ENCODE measurements at regions not wholly inside any gene's neighbourhood (a gene's known extent, or its start where the extent isn't known, plus 50 kb on each side); places are given as distances from the start of the nearest gene placed in this dataset.

DNA sequence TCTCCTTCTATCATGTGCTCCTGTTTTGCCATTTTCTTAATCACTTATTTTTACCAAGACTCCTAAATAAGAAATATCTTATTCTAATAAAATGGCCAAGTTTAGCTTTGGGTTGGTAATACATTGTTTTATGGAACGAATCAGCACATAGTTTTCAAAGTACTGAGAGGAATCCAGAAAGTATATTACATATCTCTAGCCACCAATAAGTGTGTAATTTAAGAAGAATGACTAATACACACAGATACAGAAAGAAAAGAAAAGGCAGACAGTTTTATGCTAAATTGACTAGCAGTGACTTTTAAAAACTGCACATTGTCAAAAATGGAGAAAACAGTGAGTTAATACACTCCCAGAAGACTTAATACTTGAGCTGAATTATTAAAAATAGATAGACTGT lies 167.0 kb upstream of the IL15 start:
- Histone ChIP-seq H3K9ac (ENCODE audit: low read length) (no peak overlapping the region), H3K4me1 (ENCODE audit: insufficient read depth, low read length) (no peaks in the 10 kb centered on the region), H2AFZ (ENCODE audit: low read depth, low read length) (no peak overlapping the region), H4K20me1 (ENCODE audit: insufficient read depth, low read length) (no peaks in the 10 kb centered on the region), H3K27ac (ENCODE audit: low read depth, low read length) (no peak overlapping the region), H3K4me2 (ENCODE audit: low read length) (no peak overlapping the region), H3K79me2 (ENCODE audit: insufficient read depth, low read length) (no peaks in the 10 kb centered on the region), H3K4me3 (ENCODE audit: insufficient read depth, low read depth, low read length) (no peak overlapping the region), H3K36me3 (ENCODE audit: insufficient read depth, low read length) (no peaks in the 10 kb centered on the region), H3K27me3 (ENCODE audit: insufficient read depth, low read length) (no peaks in the 10 kb centered on the region), H3K9me3 (ENCODE audit: insufficient read depth, low read depth, low read length) (no peaks in the 10 kb centered on the region)
- TF ChIP-seq EZH2 (IDR thresholded peaks at IDR 0.05; ENCODE audit: insufficient read depth, low read length), result no peak
- TF ChIP-seq, protein P1, sequence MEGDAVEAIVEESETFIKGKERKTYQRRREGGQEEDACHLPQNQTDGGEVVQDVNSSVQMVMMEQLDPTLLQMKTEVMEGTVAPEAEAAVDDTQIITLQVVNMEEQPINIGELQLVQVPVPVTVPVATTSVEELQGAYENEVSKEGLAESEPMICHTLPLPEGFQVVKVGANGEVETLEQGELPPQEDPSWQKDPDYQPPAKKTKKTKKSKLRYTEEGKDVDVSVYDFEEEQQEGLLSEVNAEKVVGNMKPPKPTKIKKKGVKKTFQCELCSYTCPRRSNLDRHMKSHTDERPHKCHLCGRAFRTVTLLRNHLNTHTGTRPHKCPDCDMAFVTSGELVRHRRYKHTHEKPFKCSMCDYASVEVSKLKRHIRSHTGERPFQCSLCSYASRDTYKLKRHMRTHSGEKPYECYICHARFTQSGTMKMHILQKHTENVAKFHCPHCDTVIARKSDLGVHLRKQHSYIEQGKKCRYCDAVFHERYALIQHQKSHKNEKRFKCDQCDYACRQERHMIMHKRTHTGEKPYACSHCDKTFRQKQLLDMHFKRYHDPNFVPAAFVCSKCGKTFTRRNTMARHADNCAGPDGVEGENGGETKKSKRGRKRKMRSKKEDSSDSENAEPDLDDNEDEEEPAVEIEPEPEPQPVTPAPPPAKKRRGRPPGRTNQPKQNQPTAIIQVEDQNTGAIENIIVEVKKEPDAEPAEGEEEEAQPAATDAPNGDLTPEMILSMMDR (IDR thresholded peaks at IDR 0.05; ENCODE audit: insufficient read depth, low read depth, low read length), result no peak
- FAIRE-seq, result no peak
- Mint-ChIP-seq H3K4me3 (ENCODE audit: unreplicated experiment) (no peak overlapping the region), H3K27ac (ENCODE audit: unreplicated experiment) (no peak overlapping the region), H3K27me3 (ENCODE audit: low read depth, unreplicated experiment) (no peaks in the 10 kb centered on the region), H3K9me3 (ENCODE audit: unreplicated experiment) (no peaks in the 10 kb centered on the region), H3K36me3 (ENCODE audit: low read depth, unreplicated experiment) (no peaks in the 10 kb centered on the region), H3K4me1 (ENCODE audit: low read depth, unreplicated experiment) (peaks cover 4% of the 10 kb centered on the region)
- no peak for DNase-seq (ENCODE audit: low read depth)

DNA sequence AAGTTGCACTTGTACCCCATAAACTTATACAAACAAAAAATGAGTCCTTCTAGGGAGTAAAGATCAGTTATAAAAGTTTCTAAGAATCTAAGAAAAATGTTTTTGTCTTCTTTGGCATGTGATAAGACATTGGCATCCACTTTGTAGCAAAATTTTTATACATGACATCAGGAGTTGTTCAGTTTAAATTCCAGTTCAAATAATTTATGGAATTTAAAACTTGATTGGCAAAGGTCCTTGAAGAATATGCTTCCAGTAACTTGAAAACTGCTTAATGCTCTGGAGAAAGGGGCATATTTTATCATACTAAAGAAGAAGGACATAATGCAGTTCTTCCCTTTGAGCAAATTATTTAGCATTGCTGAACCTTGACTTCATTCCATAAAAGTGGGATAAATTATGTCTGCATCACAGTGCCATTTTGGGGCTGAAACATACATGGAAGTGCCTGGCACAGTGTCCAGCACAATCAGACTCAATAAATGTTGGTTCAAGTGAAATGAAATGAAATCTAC lies 163.3 kb upstream of the IL15 start:
- Histone ChIP-seq H3K4me1 (ENCODE audit: insufficient read depth, low read length) (no peaks in the 10 kb centered on the region), H3K36me3 (ENCODE audit: insufficient read depth, low read length) (no peaks in the 10 kb centered on the region), H3K9me3 (ENCODE audit: insufficient read depth, low read depth, low read length) (no peaks in the 10 kb centered on the region), H3K9ac (ENCODE audit: low read length) (no peak overlapping the region), H3K4me3 (ENCODE audit: insufficient read depth, low read depth, low read length) (no peak overlapping the region), H3K4me2 (ENCODE audit: low read length) (no peak overlapping the region), H2AFZ (ENCODE audit: low read depth, low read length) (no peak overlapping the region), H3K79me2 (ENCODE audit: insufficient read depth, low read length) (no peaks in the 10 kb centered on the region), H3K27ac (ENCODE audit: low read depth, low read length) (no peak overlapping the region), H4K20me1 (ENCODE audit: insufficient read depth, low read length) (no peaks in the 10 kb centered on the region), H3K27me3 (ENCODE audit: insufficient read depth, low read length) (no peaks in the 10 kb centered on the region)
- Mint-ChIP-seq H3K27ac (ENCODE audit: unreplicated experiment) (no peak overlapping the region), H3K9me3 (ENCODE audit: unreplicated experiment) (no peaks in the 10 kb centered on the region), H3K4me1 (ENCODE audit: low read depth, unreplicated experiment) (peaks cover 4% of the 10 kb centered on the region), H3K4me3 (ENCODE audit: unreplicated experiment) (no peak overlapping the region), H3K27me3 (ENCODE audit: low read depth, unreplicated experiment) (no peaks in the 10 kb centered on the region), H3K36me3 (ENCODE audit: low read depth, unreplicated experiment) (no peaks in the 10 kb centered on the region)
- DNase-seq (ENCODE audit: low read depth) (no peak), FAIRE-seq (no peak)
- TF ChIP-seq, protein P1 (IDR thresholded peaks at IDR 0.05; ENCODE audit: insufficient read depth, low read depth, low read length), result no peak
- no peak for TF ChIP-seq EZH2 (IDR thresholded peaks at IDR 0.05; ENCODE audit: insufficient read depth, low read length)

DNA sequence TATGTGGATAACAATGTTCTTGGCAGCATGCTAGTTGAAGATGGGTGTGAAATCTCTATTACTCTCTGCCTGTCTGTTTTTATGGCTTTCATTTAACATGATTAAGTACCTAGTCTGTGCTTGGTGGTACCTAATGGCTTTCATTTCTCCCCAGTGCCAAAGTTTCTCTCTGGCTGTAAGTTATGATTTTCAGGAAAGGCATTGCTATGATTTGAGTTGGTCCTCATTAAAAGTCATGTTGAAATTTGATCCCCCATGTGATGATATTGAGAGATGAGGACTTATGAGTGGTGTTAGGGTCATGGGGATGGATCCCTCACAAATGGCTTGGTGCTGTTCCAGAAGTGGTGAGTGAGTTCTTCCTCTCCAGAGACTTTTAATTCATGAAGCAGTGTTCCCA lies 162.4 kb upstream of the IL15 start:
- H3K9me3 Mint-ChIP-seq (ENCODE audit: unreplicated experiment), result no peaks in the 10 kb centered on the region
- DNase-seq (ENCODE audit: low read depth), result peak; percentile 72
- H3K27me3 Mint-ChIP-seq (ENCODE audit: low read depth, unreplicated experiment), result no peaks in the 10 kb centered on the region
- no peaks in the 10 kb centered on the region for H3K9me3 ChIP-seq (ENCODE audit: insufficient read depth, low read depth, low read length)
- no peaks in the 10 kb centered on the region for H3K36me3 Mint-ChIP-seq (ENCODE audit: low read depth, unreplicated experiment)
- H3K4me3 ChIP-seq (ENCODE audit: insufficient read depth, low read depth, low read length), result no peak overlapping the region
- H3K79me2 ChIP-seq (ENCODE audit: insufficient read depth, low read length), result no peaks in the 10 kb centered on the region
- H3K27me3 ChIP-seq (ENCODE audit: insufficient read depth, low read length), result no peaks in the 10 kb centered on the region
- no peak overlapping the region for H3K27ac Mint-ChIP-seq (ENCODE audit: unreplicated experiment)
- peaks cover 4% of the 10 kb centered on the region for H3K4me1 Mint-ChIP-seq (ENCODE audit: low read depth, unreplicated experiment)
- H4K20me1 ChIP-seq (ENCODE audit: insufficient read depth, low read length), result no peaks in the 10 kb centered on the region
- no peaks in the 10 kb centered on the region for H3K36me3 ChIP-seq (ENCODE audit: insufficient read depth, low read length)
- H2AFZ ChIP-seq (ENCODE audit: low read depth, low read length), result no peak overlapping the region
- H3K4me2 ChIP-seq (ENCODE audit: low read length), result no peak overlapping the region
- H3K27ac ChIP-seq (ENCODE audit: low read depth, low read length), result no peak overlapping the region
- no peak for FAIRE-seq
- H3K4me1 ChIP-seq (ENCODE audit: insufficient read depth, low read length), result no peaks in the 10 kb centered on the region
- TF ChIP-seq, protein P1 (IDR thresholded peaks at IDR 0.05; ENCODE audit: insufficient read depth, low read depth, low read length), result no peak
- no peak for TF ChIP-seq EZH2 (IDR thresholded peaks at IDR 0.05; ENCODE audit: insufficient read depth, low read length)
- no peak overlapping the region for H3K4me3 Mint-ChIP-seq (ENCODE audit: unreplicated experiment)
- H3K9ac ChIP-seq (ENCODE audit: low read length), result no peak overlapping the region
